Nephron (organoid): ENCODE measurements at regions not wholly inside any gene's neighbourhood (a gene's known extent, or its start where the extent isn't known, plus 50 kb on each side); places are given as distances from the start of the nearest gene placed in this dataset.

Source experiments
- H3K27ac Mint-ChIP-seq, 3 experiments: 2 replicates each; pipeline ENCODE4 v1.8.0; 2020; ENCODE audit warnings: mixed read lengths in 3 of 3, mild to moderate bottlenecking in 2 of 3, moderate library complexity in 1 of 3
- H3K27me3 Mint-ChIP-seq: 2 replicates; pipeline ENCODE4 v1.8.0; 2021; ENCODE audit warnings: low read depth, mild to moderate bottlenecking, moderate library complexity, mixed read lengths
- H3K36me3 Mint-ChIP-seq: 2 replicates; pipeline ENCODE4 v1.8.0; 2020; ENCODE audit warnings: low read depth, mixed read lengths
- H3K4me1 Mint-ChIP-seq: 2 replicates; pipeline ENCODE4 v1.8.0; 2020; ENCODE audit warnings: mixed read lengths
- H3K4me3 Mint-ChIP-seq, 3 experiments: 2 replicates each; pipeline ENCODE4 v1.8.0; 2020; ENCODE audit warnings: mild to moderate bottlenecking in 3 of 3, mixed read lengths in 3 of 3, moderate library complexity in 2 of 3
- H3K9me3 Mint-ChIP-seq: 2 replicates; pipeline ENCODE4 v1.8.0; 2020; ENCODE audit warnings: mixed read lengths
- CTCF ChIP-seq, 3 experiments: fragments of 200-600 bp; sonication (generic); IDR thresholded peaks; one replicate each; pipeline ENCODE4 v1.5.0; 2021; ENCODE audit warnings: antibody characterized with exemption in 3 of 3; ENCODE audit not compliant: unreplicated experiment in 3 of 3

- TF ChIP-seq CTCF (IDR thresholded peaks at IDR 0.05; ENCODE audit: unreplicated experiment in 3 of 3) = no peak
- Mint-ChIP-seq H3K36me3 (no peaks in the 10 kb centered on the region), H3K4me3 (no peak overlapping the region), H3K9me3 (no peaks in the 10 kb centered on the region), H3K4me1 (peaks cover 6% of the 10 kb centered on the region), H3K27ac (no peak overlapping the region), H3K27me3 (no peaks in the 10 kb centered on the region)
Measured at GRCh38 chr18:64710105-64710861, 561.4 kb upstream of the LINC00305 start.

- H3K36me3 Mint-ChIP-seq = no peaks in the 10 kb centered on the region
- H3K9me3 Mint-ChIP-seq = no peaks in the 10 kb centered on the region
- H3K4me1 Mint-ChIP-seq = peaks cover 6% of the 10 kb centered on the region
- H3K27me3 Mint-ChIP-seq = no peaks in the 10 kb centered on the region
- TF ChIP-seq CTCF (IDR thresholded peaks at IDR 0.05; ENCODE audit: unreplicated experiment in 3 of 3) = no peak
- no peak overlapping the region for H3K27ac Mint-ChIP-seq
- no peak overlapping the region for H3K4me3 Mint-ChIP-seq
Measured at GRCh38 chr18:64707052-64707451, 558.2 kb upstream of the LINC00305 start.

DNA sequence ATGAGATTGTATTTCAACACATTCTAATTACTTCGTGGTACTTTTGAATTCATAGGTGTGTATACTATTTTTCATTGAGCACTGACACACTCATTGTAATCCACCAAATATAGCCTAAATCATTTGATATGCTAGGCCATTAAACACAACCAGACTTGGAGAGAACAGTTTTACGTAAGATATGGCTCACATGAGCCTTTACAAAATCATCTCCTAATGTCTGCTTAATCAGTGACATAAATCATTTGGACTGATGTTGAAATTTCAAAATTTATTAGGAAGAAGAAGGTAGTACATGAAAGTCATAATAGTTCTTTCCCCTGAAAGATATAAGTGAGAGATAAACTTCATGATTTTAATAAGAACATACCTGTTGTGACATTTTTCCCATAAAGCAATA is 550.2 kb upstream of the LINC00305 start:
- no peak overlapping the region for H3K4me3 Mint-ChIP-seq
- no peak overlapping the region for H3K27ac Mint-ChIP-seq
- peaks cover 2% of the 10 kb centered on the region for H3K9me3 Mint-ChIP-seq
- H3K27me3 Mint-ChIP-seq = no peaks in the 10 kb centered on the region
- no peak for TF ChIP-seq CTCF (IDR thresholded peaks at IDR 0.05; ENCODE audit: unreplicated experiment in 3 of 3)
- no peaks in the 10 kb centered on the region for H3K4me1 Mint-ChIP-seq
- no peaks in the 10 kb centered on the region for H3K36me3 Mint-ChIP-seq

GRCh38 chr18:64695851-64696553 is 547.1 kb upstream of the LINC00305 start:
- H3K4me3 Mint-ChIP-seq = no peak overlapping the region
- H3K36me3 Mint-ChIP-seq = no peaks in the 10 kb centered on the region
- H3K4me1 Mint-ChIP-seq = no peaks in the 10 kb centered on the region
- H3K9me3 Mint-ChIP-seq = peaks cover 2% of the 10 kb centered on the region
- no peak overlapping the region for H3K27ac Mint-ChIP-seq
- no peaks in the 10 kb centered on the region for H3K27me3 Mint-ChIP-seq
- TF ChIP-seq CTCF (IDR thresholded peaks at IDR 0.05; ENCODE audit: unreplicated experiment in 3 of 3) = no peak

DNA sequence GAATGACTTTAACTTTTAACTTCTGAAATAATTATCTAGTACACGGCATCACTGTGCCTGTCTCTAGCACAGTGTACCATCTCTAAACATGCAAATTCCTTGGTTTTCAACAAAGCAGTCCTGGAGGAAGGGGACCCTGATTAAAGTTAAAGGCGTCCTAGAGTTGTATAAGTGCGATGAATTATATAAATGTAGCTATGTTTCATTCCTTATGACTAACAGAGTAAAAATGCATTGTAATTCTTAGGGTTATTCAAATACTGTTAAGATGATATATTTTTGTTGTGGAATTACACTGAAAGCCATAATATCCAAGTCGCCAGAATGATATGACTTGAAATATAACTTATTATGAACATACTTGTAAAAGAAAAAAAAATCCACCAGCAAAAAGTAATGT is 544.9 kb upstream of the LINC00305 start:
- no peak for TF ChIP-seq CTCF (IDR thresholded peaks at IDR 0.05; ENCODE audit: unreplicated experiment in 3 of 3)
- Mint-ChIP-seq H3K4me3 (no peak overlapping the region), H3K9me3 (peaks cover 2% of the 10 kb centered on the region), H3K27me3 (no peaks in the 10 kb centered on the region), H3K27ac (no peak overlapping the region), H3K36me3 (no peaks in the 10 kb centered on the region), H3K4me1 (no peaks in the 10 kb centered on the region)

- no peak for TF ChIP-seq CTCF (IDR thresholded peaks at IDR 0.05; ENCODE audit: unreplicated experiment in 3 of 3)
- no peak overlapping the region for H3K4me3 Mint-ChIP-seq
- H3K27me3 Mint-ChIP-seq = no peaks in the 10 kb centered on the region
- H3K9me3 Mint-ChIP-seq = no peaks in the 10 kb centered on the region
- no peak overlapping the region for H3K27ac Mint-ChIP-seq
- H3K4me1 Mint-ChIP-seq = no peaks in the 10 kb centered on the region
- H3K36me3 Mint-ChIP-seq = no peaks in the 10 kb centered on the region
Measured at GRCh38 chr18:64692826-64693225, 543.9 kb upstream of the LINC00305 start.
